Activated CD4-positive, alpha-beta T cell treated with anti-CD3 and anti-CD28 coated beads for 4 hours (primary cell): ENCODE measurements at regions not wholly inside any gene's neighbourhood (a gene's known extent, or its start where the extent isn't known, plus 50 kb on each side); places are given as distances from the start of the nearest gene placed in this dataset.
"Not testable (repeated sequence)": the region's sequence is repeated elsewhere in the genome, so short reads cannot be mapped to it uniquely, and the experiment has no call there.

Source experiments
- DNase-seq, 2 donors: peaks; one replicate each; pipeline ENCODE4 v3.0.0-alpha.2; 2020

DNA sequence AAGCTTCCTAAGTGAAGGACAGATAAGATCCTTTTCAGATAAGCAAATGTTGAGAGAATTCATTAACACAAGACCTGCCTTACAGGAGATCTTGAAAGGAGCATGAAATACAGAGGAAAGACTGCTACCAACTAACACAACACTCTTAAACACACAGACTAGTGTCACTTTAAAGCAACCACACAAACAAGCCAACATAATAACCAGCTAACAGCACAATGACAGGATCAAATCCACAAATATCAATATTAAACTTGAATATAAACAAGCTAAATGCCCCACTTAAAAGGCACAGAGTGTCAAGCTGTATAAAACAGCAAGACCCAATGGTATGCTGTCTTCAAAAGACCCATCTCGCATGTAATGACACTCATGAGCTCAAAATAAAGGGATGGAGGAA is 70.8 kb upstream of the HMGXB4 start:
- no peak for DNase-seq

DNA sequence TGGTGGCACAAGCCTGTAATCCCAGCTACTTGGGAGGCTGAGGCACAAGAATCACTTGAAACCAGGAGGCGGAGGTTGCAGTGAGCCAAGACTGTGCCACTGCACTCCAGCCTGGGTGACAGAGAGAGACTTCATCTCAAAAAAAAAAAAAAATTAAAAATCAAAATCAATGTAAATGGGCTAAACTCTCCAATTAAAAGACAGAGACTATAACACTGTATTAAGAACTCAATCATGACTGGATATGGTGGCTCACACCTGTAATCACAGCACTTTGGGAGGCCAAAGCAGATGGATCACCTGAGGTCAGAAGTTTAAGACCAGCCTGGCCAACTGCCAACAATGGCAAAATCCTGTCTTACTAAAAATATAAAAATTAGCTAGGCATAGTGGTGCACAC is 68.4 kb upstream of the HMGXB4 start:
- DNase-seq = not testable (repeated sequence)

DNA sequence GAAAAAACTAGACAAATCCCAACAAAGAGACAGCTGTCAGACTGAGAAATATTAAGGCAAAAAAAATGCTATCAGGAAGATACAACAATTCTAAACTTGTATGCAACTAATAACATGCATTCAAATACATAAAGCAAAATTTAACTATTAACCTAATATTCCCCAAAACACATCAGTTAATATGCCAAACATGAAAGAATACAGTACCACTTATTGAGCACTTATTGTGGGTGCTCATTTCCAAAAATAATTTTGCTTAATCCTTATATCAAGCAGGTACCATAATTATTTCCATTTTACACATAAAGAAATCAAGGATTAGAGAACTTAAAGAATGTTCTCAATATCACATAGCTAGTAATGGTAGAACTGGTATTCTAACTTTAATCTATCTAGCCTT is 67.7 kb upstream of the HMGXB4 start:
- DNase-seq = no peak

DNA sequence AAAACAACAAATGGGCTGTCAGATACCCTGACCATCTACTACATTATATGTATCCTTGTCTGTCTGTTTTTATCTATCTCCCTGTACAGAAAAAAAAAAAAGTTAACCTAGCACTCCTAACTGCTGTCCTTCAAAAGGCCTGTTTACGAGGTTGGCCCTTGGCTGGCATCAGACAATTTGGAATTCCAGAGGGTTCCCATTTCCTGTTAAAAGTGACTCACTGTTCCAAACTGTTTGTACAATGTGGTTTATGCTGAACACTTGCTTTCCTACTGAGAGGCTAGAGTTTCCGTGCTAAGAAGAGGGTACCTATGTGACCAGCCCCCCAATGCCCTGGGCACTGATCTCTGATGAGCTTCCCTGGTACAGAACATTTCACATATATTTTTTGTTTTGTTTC is 65.9 kb upstream of the HMGXB4 start:
- DNase-seq = no peak

DNA sequence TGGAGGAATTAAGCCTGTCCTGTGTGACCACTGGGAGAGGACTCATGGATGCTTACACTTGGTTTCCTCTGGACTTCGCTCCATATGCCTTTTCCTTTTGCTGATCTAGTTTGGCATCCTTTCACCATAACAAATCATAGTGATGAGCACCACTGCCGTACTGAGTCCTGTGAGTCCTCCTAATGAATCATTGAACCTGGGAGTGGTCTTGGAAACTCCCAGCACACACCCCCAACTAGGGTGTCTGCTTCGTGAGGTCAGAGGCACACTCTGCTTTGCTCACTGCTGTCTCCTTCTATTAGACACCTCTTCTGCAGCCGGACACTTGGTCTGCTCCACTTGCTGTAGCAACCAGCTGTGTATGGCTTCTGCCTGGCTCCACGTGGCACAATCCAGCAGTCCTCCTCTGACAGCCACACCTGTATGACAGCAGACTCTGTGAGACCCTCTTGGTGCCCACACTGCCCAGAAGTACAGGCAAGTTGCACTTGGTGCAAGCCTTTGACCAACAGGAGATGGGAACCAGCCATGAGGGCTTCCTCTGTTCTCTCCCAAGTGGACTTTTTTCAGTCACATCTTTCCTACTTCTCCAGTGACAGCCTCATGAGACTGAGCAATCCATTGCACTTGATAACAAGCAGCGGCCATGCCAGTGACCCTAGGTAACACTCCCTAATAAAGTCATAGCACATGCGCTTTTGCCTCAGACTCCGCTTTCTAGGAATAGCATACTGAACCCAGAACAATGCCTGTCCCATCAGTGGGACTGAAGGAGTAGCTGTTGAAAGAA is 65.0 kb upstream of the HMGXB4 start:
- DNase-seq = no peak

DNA sequence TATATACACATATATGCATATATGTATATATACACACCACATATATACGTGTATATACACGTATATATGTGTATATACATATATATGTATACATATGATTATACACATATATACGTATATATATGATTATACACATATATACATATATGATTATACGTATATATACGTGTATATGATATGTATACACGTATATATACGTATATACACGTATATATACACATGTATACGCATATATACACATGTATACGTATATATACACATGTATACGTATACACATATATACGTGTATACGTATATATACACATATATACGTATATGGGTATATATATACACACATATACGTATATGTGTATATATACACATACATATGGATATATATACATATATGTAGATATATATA is 62.1 kb upstream of the HMGXB4 start:
- no peak for DNase-seq

DNA sequence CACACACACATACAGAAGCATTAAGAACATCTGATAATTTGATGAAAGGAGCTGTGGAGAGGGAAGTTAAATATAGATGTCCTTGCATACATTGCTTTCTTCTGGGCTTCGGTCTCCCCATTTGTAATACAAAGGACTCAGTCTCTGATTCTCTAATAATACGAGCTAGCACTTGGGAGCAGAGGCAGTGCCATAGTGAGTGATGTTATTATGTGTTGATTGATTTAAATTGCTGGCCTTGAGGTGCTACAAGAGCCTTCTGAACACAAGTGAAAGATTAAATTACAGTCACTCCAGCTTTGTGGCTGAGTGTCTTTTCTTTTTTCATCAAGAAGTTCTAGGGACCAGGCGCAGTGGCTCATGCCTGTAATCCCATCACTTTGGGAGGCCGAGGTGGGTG is 61.5 kb upstream of the HMGXB4 start:
- no peak for DNase-seq

DNA sequence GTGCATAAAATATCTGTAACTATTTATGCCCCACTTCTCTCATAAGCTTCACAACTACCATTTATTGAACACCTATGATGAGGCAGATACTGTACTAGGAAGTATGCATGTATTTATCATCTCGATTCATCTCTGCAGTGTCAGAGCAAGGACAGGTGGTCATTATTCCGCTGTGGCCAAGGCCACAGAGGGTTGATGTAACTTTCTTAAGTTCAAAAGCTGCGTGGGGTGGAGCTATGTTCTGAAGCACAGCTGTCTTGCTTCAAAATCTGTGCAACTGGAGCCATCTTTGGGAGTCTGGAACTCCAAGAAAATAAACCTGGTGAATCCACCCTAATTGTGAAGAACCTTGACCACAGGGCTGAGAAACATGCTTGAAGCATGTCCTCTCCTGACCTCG is 60.2 kb upstream of the HMGXB4 start:
- DNase-seq = no peak

DNA sequence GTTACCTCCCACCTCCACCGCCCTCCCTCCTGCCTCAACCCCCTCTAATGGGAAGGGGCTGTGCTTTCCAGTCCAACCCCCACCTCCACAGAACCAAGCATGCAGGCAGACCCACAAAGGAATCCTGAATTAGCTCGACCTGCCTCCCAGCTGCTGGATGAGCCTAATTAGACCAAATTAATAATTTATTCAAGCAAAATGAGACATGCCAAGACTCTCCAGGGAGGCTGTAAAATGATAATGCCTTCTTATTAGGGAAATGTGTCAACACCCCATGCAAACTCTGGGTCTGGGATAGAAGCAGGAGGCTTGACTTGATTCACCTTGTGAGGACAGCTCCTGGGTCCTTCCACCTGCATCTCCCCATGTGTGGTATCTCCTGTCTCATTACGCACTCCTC is 59.4 kb upstream of the HMGXB4 start:
- DNase-seq = no peak

DNA sequence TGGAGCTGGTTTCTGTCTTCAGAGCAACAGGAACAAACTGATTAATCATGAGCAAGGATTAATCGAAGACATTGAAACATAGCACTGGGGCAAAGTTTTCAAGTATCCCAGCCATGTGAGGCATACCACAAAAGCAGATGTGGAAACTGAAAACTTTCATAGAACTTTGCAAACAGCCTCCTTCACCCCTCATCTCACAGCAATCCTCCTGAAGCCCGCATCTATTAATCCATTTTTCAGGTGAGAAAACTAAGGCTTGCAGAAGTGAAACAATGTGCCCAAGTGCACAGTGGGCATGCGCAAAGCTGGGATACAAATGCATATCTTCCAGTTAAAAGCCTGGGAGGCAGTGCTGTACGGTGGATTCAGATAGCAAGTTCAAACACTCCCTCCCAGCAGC is 58.6 kb upstream of the HMGXB4 start:
- no peak for DNase-seq

DNA sequence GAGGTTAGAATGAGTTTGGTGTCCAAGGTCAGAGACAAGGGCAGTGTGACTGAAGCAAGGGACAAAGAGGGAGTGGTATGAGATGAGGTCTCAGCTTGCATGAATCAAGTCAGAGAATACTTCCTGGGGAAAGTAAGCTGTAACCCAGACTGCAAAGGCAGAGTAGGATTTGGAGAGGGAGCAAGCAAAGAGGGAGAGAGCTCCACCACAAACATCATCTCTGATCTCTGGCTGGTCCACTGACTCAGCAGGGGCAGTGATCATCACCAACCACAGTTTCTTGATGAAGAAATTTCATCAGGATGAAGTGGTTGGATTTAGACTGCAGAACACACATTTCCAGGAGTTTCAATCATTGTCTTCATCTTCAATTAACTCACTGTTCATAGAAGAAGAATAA is 54.9 kb upstream of the HMGXB4 start:
- no peak for DNase-seq

DNA sequence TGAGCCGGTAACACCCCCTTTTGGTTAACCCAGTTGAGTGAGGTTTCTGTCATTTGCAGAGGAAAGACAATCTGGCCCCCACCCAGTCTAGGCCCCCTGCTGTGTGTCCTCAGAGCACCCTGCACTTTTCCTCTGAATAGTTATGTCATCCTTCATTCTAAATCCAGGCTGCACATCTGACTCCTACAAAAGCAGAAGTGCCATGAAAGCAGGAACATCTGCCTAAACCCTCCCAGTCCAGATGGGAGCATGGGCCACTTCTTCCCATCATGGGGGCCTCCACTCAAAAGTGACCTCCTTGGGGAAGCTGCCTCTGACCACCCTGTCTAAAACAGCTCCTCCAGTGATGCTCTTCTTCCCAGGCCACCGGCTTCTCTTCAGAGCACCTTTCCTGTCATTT is 53.7 kb upstream of the HMGXB4 start:
- no peak for DNase-seq

DNA sequence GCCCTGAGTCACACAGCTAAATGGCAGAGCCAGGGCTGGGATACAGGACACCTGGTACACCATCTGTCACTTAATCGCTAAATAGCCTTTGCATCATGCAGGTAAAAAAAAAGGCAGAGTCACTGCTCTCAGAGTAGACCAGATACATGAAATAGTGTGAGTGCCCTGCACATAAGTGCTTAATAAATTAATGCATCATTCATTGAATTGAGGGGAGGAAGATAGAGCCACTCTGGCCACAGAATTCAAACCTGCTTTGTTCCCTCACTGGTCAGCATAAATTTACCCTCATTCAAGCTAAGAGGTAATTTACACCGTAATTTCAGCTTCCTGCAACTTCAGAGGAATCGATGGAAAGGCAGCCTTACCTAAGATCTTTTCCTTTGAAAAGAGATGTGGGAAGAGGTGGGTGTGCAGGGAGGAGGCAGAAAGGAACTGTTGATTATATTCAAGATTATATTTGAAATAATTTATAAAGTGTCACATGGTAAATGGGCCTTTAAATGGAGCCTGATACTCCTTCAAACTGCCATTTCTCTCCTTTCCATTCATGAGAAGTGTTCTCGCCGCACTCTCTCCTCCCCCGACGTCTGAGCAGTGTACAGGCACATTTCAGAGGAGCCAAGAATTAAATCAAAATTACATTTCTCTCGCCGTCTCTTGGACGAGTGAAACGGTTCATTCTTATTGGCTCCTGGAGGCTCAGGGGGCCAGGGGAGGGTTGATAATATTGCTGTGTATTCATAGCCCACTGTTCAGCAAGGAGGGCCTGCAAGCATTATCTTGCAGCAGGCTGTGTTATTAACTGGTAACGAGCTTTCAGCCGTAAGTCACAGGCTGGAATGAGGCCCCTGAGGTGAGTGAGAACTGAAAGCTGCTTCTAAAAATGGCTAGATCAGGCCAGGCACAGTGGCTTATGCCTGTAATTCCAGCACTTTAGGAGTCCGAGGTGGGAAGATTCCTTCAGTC is 52.2 kb upstream of the HMGXB4 start:
- no peak for DNase-seq

DNA sequence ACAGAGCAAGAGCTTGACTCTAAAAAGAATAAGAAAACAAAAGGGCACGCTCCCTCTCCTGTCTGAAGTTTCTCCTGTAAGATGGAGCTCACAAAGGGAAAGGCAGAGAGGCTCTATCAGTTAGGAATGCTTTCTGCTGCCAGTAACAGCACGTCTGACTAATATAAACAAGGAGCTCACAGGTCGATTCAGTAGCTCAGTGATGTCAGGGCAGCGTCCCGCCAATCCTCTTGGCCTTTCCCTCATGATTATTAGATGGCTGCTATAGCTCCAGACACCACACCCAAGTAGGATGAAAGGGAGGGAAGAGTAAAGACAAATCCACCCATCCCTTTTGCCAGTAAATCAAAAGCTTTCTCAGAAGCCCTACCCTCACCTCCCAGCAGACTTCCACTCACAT is 51.3 kb upstream of the HMGXB4 start:
- no peak for DNase-seq

DNA sequence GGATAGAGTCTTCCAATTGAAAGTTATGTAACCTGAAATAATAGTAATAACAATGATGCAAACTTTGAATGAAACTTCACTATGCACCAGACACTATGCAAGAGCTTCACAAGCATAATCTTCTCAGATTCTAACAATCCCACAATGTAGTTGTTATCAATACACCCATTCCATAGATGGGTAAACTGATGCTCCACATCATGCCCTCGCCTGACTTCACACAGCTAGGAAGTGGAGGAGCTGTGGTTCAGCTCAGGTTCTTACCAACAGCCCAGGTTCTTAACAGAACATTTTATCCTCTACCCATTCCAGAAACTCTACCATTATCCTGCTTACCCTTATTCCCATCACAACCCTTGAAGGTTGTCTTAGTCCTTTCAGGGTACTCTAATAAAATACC is 50.4 kb upstream of the HMGXB4 start:
- DNase-seq = no peak
